ENCODE measurements at regions not wholly inside any gene's neighbourhood (a gene's known extent, or its start where the extent isn't known, plus 50 kb on each side); places are given as distances from the start of the nearest gene placed in this dataset.

GRCh38 chr11:128082574-128082973, 504.8 kb downstream of the ETS1 start:
- peaks cover 5% of the 10 kb centered on the region for H3K27me3 ChIP-seq (ENCODE audit: control insufficient read depth, insufficient read depth, low read length)
- H3K36me3 ChIP-seq (ENCODE audit: control insufficient read depth, insufficient read depth, low read length) = no peaks in the 10 kb centered on the region
- no peak overlapping the region for H3K14ac ChIP-seq (replicated peaks; ENCODE audit: low read depth, low read length)
- intact Hi-C loops (cut with micrococcal nuclease) = no loop called here
- H2AFZ ChIP-seq (replicated peaks; ENCODE audit: low read length, poor library complexity) = no peak overlapping the region
- ChIA-PET CTCF (interaction anchor here (0.6 to 0.7 kb wide), 2 partner anchors 14 to 485 kb away, joined by 3 read pairs; no protein-coding TSS in a partner anchor), POLR2A (ENCODE audit: unreplicated experiment) (no interaction called here)
- H2BK120ac ChIP-seq (ENCODE audit: low read depth, low read length) = no peak overlapping the region
- H3K18ac ChIP-seq (ENCODE audit: low read depth, low read length) = no peak overlapping the region
- H3K27ac ChIP-seq (ENCODE audit: insufficient read depth, low read length) = no peak overlapping the region
- no TSS peak for BruUV-seq (replicated peaks)
- H2AK9ac ChIP-seq (replicated peaks; ENCODE audit: low read depth, low read length, poor library complexity) = no peak overlapping the region
- H3K4ac ChIP-seq (ENCODE audit: low read depth, low read length) = no peak overlapping the region
- H2BK15ac ChIP-seq (ENCODE audit: low read depth, low read length) = no peak overlapping the region
- WGBS, 2 experiments (ENCODE audit: extremely low coverage in 2 of 2, insufficient read length in 1 of 2) = no CpG with 5 or more reads among the region's 2 CpGs
- TF ChIP-seq MXI1 (IDR thresholded peaks at IDR 0.05; ENCODE audit: borderline replicate concordance, low read depth, low read length) (no peak), BHLHE40 (IDR thresholded peaks at IDR 0.05; ENCODE audit: low read depth, low read length) (no peak), NFE2L2 (IDR thresholded peaks at IDR 0.05; ENCODE audit: low read depth, low read length) (no peak), MAFK (IDR thresholded peaks at IDR 0.05; ENCODE audit: low read depth, low read length) (no peak), SMC3 (IDR thresholded peaks at IDR 0.05; ENCODE audit: low read depth, low read length) (no peak), CHD1 (IDR thresholded peaks at IDR 0.05; ENCODE audit: low read depth, low read length) (no peak), POLR2A (IDR thresholded peaks at IDR 0.05; ENCODE audit: low read depth, low read length) (no peak), RAD21 (IDR thresholded peaks at IDR 0.05; ENCODE audit: low read length) (no peak), MAZ (IDR thresholded peaks at IDR 0.05; ENCODE audit: borderline replicate concordance, low read depth, low read length) (no peak), RCOR1 (IDR thresholded peaks at IDR 0.05; ENCODE audit: insufficient replicate concordance, low read length) (no peak), RFX5 (IDR thresholded peaks at IDR 0.05; ENCODE audit: low read depth, low read length) (no peak), CEBPB (IDR thresholded peaks at IDR 0.05; ENCODE audit: low read depth, low read length) (no peak), USF2 (IDR thresholded peaks at IDR 0.05; ENCODE audit: low read depth, low read length) (no peak), FOS (IDR thresholded peaks at IDR 0.05; ENCODE audit: low read depth, low read length) (no peak)
- TF ChIP-seq, protein P1, sequence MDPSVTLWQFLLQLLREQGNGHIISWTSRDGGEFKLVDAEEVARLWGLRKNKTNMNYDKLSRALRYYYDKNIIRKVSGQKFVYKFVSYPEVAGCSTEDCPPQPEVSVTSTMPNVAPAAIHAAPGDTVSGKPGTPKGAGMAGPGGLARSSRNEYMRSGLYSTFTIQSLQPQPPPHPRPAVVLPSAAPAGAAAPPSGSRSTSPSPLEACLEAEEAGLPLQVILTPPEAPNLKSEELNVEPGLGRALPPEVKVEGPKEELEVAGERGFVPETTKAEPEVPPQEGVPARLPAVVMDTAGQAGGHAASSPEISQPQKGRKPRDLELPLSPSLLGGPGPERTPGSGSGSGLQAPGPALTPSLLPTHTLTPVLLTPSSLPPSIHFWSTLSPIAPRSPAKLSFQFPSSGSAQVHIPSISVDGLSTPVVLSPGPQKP (IDR thresholded peaks at IDR 0.05; ENCODE audit: borderline replicate concordance, low read depth, low read length) = no peak
- TF ChIP-seq, protein P2, sequence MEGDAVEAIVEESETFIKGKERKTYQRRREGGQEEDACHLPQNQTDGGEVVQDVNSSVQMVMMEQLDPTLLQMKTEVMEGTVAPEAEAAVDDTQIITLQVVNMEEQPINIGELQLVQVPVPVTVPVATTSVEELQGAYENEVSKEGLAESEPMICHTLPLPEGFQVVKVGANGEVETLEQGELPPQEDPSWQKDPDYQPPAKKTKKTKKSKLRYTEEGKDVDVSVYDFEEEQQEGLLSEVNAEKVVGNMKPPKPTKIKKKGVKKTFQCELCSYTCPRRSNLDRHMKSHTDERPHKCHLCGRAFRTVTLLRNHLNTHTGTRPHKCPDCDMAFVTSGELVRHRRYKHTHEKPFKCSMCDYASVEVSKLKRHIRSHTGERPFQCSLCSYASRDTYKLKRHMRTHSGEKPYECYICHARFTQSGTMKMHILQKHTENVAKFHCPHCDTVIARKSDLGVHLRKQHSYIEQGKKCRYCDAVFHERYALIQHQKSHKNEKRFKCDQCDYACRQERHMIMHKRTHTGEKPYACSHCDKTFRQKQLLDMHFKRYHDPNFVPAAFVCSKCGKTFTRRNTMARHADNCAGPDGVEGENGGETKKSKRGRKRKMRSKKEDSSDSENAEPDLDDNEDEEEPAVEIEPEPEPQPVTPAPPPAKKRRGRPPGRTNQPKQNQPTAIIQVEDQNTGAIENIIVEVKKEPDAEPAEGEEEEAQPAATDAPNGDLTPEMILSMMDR (conservative IDR thresholded peaks at IDR 0.05; ENCODE audit: low read depth, low read length) = no peak
- H2BK20ac ChIP-seq (ENCODE audit: low read depth, low read length) = no peak overlapping the region
- no peaks in the 10 kb centered on the region for H3K4me1 ChIP-seq (ENCODE audit: control insufficient read depth, insufficient read depth, low read length)
- no peaks in the 10 kb centered on the region for H3K79me1 ChIP-seq (ENCODE audit: low read depth in 1 of 2, low read length in 2 of 2)
- H2AK5ac ChIP-seq (ENCODE audit: low read depth, low read length) = no peak overlapping the region
- H2BK5ac ChIP-seq (ENCODE audit: low read depth, low read length, poor library complexity, severe bottlenecking) = no peak overlapping the region
- no peak overlapping the region for H3K4me2 ChIP-seq (ENCODE audit: low read depth, low read length)
- H3K4me3 ChIP-seq (ENCODE audit: insufficient read depth, low read depth, low read length) = no peak overlapping the region
- H3K23ac ChIP-seq (ENCODE audit: low read depth, low read length) = no peak overlapping the region
- H4K8ac ChIP-seq (ENCODE audit: low read depth in 2 of 2, low read length in 2 of 2) = no peak overlapping the region
- H4K20me1 ChIP-seq (ENCODE audit: insufficient read depth, low read length) = no peaks in the 10 kb centered on the region
- H3K56ac ChIP-seq (ENCODE audit: extremely low read depth, insufficient read depth, low read length) = no peak overlapping the region
- DNase-seq (no peak), ATAC-seq (ENCODE audit: low read depth) (no peak)
- H3K9me1 ChIP-seq (ENCODE audit: insufficient read depth, low read length) = no peaks in the 10 kb centered on the region
- no peak overlapping the region for H3K9ac ChIP-seq (ENCODE audit: low read depth, low read length)
- no peak overlapping the region for H4K91ac ChIP-seq (ENCODE audit: insufficient read depth, low read depth, low read length)
- dilution Hi-C loops (cut with HindIII; ENCODE audit: low sequenced_read_pairs, unreplicated experiment) = no loop called here
- no peaks in the 10 kb centered on the region; the same call in 1 of the 2 replicates for H3K9me3 ChIP-seq (ENCODE audit: control insufficient read depth, insufficient read depth, low read length)
- no peak overlapping the region for H4K5ac ChIP-seq (ENCODE audit: low read depth, low read length)
- in situ Hi-C loops (cut with MboI; ENCODE audit: low sequenced_read_pairs) = no loop called here
